GM12891 (cell line): ENCODE measurements at regions not wholly inside any gene's neighbourhood (a gene's known extent, or its start where the extent isn't known, plus 50 kb on each side); places are given as distances from the start of the nearest gene placed in this dataset.

Experiments used
- DNase-seq: peaks from one replicate; pipeline ENCODE4 v3.0.0; 2011; ENCODE audit warnings: low spot score; ENCODE audit not compliant: insufficient read length
- FAIRE-seq: peaks from 2 replicates; lab custom pipeline; 2011; peaks lifted over from hg19 to GRCh38; lab: Jason Lieb, UNC
- PAX5 ChIP-seq: IDR thresholded peaks from 2 replicates; pipeline ENCODE4 v1.6.1; 2011; ENCODE audit warnings: low read length, moderate library complexity, mild to moderate bottlenecking; ENCODE audit not compliant: insufficient read depth, severe bottlenecking
- POLR2A ChIP-seq: IDR thresholded peaks from 2 replicates; pipeline ENCODE4 v1.6.1; 2011; ENCODE audit warnings: low read depth, low read length, control low read depth
- POLR2AphosphoS5 ChIP-seq: IDR thresholded peaks from 2 replicates; pipeline ENCODE4 v1.6.1; 2011; ENCODE audit warnings: low read depth, low read length, control low read depth
- POU2F2 ChIP-seq: IDR thresholded peaks from 2 replicates; pipeline ENCODE4 v1.6.1; 2011; ENCODE audit warnings: low read depth, mild to moderate bottlenecking, control low read depth, low read length, moderate library complexity
- SPI1 ChIP-seq: IDR thresholded peaks from 2 replicates; pipeline ENCODE4 v1.6.1; 2011; ENCODE audit warnings: low read depth, low read length, control low read depth
- TAF1 ChIP-seq: IDR thresholded peaks from 2 replicates; pipeline ENCODE4 v1.6.1; 2011; ENCODE audit warnings: low read depth, low read length, control low read depth

GRCh38 chr1:81121306-81121705 lies 679.4 kb upstream of the ADGRL2 start:
- no peak for FAIRE-seq
- no peak for TF ChIP-seq POLR2AphosphoS5
- no peak for TF ChIP-seq PAX5
- no peak for TF ChIP-seq POU2F2
- TF ChIP-seq SPI1, result no peak
- TF ChIP-seq TAF1, result no peak
- no peak for TF ChIP-seq POLR2A
- no peak for DNase-seq

GRCh38 chr1:81119319-81119718 lies 681.4 kb upstream of the ADGRL2 start:
- FAIRE-seq (no peak), DNase-seq (no peak)
- no peak for TF ChIP-seq SPI1
- no peak for TF ChIP-seq TAF1
- no peak for TF ChIP-seq POLR2AphosphoS5
- no peak for TF ChIP-seq POLR2A
- no peak for TF ChIP-seq POU2F2
- no peak for TF ChIP-seq PAX5

GRCh38 chr1:81118550-81118949 lies 682.2 kb upstream of the ADGRL2 start:
- no peak for DNase-seq
- TF ChIP-seq SPI1 (no peak), TAF1 (no peak), POLR2A (no peak), POLR2AphosphoS5 (no peak), PAX5 (no peak), POU2F2 (no peak)
- no peak for FAIRE-seq

- TF ChIP-seq POLR2A (no peak), SPI1 (no peak), POLR2AphosphoS5 (no peak), TAF1 (no peak), POU2F2 (no peak), PAX5 (no peak)
- DNase-seq (no peak), FAIRE-seq (no peak)
Measured at GRCh38 chr1:81115422-81115821, 685.3 kb upstream of the ADGRL2 start.

DNA sequence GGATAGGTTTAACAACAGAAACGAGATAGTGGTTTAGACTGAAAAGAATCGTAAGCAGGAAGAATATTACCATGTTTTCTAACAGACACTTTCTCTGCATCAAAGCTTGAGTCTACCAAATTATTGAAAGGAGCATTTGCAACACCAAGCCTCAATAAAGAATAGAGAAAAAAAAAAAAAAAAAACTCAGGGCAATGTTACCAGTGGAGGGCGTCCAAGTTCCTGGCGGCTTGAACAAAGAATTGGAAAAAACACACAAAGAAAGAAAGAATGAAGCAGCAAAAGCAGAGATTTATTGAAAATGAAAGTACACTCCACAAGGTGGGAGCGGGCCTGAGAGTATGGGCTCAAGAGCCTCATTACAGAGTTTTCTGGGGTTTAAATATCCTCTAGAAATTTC lies 686.5 kb upstream of the ADGRL2 start:
- no peak for TF ChIP-seq POLR2A
- FAIRE-seq (no peak), DNase-seq (no peak)

DNA sequence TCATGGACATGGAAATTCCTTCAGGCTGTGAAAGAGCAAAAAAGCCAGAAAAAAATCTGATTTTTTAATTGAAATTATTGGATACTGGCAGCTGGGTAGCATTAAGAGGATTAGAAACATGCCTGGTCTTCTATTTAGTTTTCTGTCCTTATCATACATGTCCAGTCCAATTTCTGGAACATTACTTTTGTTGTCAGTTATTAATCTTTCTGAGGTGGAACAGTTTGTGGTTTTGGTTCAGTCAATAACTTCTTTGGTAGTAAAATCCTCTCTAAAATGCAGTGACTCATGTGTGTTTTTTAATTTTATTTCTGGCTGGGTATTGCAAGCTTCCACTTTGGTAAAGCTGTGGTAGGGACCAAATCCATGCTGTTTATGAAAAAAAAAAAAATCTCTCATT lies 687.0 kb upstream of the ADGRL2 start:
- FAIRE-seq (no peak), DNase-seq (no peak)
- TF ChIP-seq SPI1, result no peak
- TF ChIP-seq PAX5, result no peak
- TF ChIP-seq POLR2A, result no peak
- TF ChIP-seq POU2F2, result no peak

DNA sequence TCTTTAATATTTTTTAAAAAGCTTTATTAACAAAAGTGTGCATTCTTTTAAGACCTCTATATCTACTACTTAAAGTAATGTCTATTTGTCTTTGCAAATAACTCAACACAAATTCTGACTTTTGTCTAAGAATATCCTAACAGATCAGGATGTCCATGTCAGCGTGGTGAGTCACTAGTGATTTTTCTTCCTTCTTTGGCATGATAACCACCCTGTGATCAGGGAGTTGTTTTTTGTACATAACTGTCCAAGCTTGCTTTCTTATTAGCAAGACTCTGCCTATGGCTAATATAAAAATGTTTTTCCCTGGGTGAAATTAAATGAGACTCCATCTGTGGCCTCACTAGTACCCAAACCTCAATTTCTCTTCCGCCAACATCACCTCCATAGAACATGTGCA lies 688.9 kb upstream of the ADGRL2 start:
- DNase-seq, result no peak
- no peak for FAIRE-seq
- no peak for TF ChIP-seq POLR2AphosphoS5
- TF ChIP-seq TAF1, result no peak
- TF ChIP-seq PAX5, result no peak
- no peak for TF ChIP-seq POLR2A
- TF ChIP-seq POU2F2, result no peak
- no peak for TF ChIP-seq SPI1

DNA sequence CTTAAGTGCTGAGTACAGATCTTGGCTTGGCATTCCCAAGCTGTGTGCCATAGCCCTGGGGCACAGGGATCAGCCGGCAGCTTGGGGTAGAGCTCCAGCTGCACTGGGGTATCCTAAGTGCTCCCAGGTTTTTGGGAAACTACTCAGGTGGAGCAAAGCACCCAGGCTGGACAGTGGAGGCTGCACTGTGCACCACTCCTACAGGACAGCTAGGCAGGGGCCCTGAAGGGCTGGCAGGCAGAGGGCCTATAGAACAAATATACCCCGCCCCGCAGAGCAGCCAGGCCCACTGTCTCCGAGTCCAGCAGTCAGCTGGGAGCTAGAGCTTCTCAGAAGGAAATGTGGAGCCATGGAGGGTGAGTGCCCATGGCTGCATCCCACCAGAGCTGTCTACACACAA lies 691.7 kb upstream of the ADGRL2 start:
- DNase-seq (no peak), FAIRE-seq (no peak)
- TF ChIP-seq POLR2AphosphoS5 (no peak), POLR2A (no peak), SPI1 (no peak), PAX5 (no peak), POU2F2 (no peak), TAF1 (no peak)

DNA sequence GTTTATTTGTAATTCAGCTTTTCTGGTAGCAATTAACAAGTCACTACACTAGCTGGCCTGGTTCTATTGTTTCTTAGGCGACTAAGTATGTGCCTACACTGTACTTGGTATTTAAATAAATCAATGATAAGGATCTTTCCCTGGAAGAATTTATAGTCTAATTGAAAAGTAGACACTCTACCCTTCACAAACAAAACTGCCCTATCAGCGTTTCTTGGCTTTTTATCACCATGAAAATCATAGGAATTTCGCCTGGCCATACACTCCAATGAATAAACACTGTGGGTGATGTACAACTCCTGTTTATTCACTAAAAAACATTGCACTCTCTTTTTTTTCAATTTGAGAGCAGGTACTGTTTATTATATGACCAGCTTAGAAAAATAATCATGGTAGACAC lies 702.9 kb upstream of the ADGRL2 start:
- DNase-seq (no peak), FAIRE-seq (no peak)
- TF ChIP-seq SPI1 (no peak), TAF1 (no peak), POLR2A (no peak), POLR2AphosphoS5 (no peak), POU2F2 (no peak), PAX5 (no peak)

- no peak for FAIRE-seq
- DNase-seq, result no peak
- no peak for TF ChIP-seq PAX5
- TF ChIP-seq POLR2A, result no peak
- no peak for TF ChIP-seq SPI1
- TF ChIP-seq POU2F2, result no peak
- TF ChIP-seq TAF1, result no peak
- no peak for TF ChIP-seq POLR2AphosphoS5
Measured at GRCh38 chr1:81073580-81073979, 727.2 kb upstream of the ADGRL2 start.
